Colonic mucosa (tissue), 4 donors: ENCODE measurements at regions not wholly inside any gene's neighbourhood (a gene's known extent, or its start where the extent isn't known, plus 50 kb on each side); places are given as distances from the start of the nearest gene placed in this dataset.

Source experiments
- DNase-seq: peaks from one replicate; pipeline ENCODE4 v3.0.0-alpha.2; 2020
- H3K27ac ChIP-seq: fragments of 200-600 bp; one replicate; pipeline ENCODE4 v1.8.0; 2021
- H3K27me3 ChIP-seq: fragments of 200-600 bp; one replicate; pipeline ENCODE4 v1.8.0; 2021
- H3K36me3 ChIP-seq: fragments of 200-600 bp; one replicate; pipeline ENCODE4 v1.8.0; 2021
- H3K4me1 ChIP-seq: fragments of 200-600 bp; one replicate; pipeline ENCODE4 v1.8.0; 2021; ENCODE audit warnings: mild to moderate bottlenecking
- H3K4me3 ChIP-seq: fragments of 200-600 bp; one replicate; pipeline ENCODE4 v1.8.0; 2021
- H3K9ac ChIP-seq, 2 donors: one replicate each; pipeline ENCODE4 v1.7.0; 2013; ENCODE audit warnings: control low read depth in 2 of 2, low read depth in 2 of 2, low read length in 2 of 2
- H3K9me3 ChIP-seq: fragments of 200-600 bp; one replicate; pipeline ENCODE4 v1.8.0; 2021
- intact Hi-C: fragments of 100-400 bp; cut with DNase I; formaldehyde crosslinking; loops from one replicate; pipeline ENCODE4 v1.14.1; 2022
- TF ChIP-seq, protein P1 (sequence below): fragments of 200-600 bp; IDR thresholded peaks from one replicate; pipeline ENCODE4 v1.8.0; 2022; ENCODE audit warnings: antibody characterized with exemption, mild to moderate bottlenecking
- donor health status: healthy.
- donor health status: DM: no; HTN: no; CAD: no.
- donor health status: DM: no; HTN: no; CAD: no.

DNA sequence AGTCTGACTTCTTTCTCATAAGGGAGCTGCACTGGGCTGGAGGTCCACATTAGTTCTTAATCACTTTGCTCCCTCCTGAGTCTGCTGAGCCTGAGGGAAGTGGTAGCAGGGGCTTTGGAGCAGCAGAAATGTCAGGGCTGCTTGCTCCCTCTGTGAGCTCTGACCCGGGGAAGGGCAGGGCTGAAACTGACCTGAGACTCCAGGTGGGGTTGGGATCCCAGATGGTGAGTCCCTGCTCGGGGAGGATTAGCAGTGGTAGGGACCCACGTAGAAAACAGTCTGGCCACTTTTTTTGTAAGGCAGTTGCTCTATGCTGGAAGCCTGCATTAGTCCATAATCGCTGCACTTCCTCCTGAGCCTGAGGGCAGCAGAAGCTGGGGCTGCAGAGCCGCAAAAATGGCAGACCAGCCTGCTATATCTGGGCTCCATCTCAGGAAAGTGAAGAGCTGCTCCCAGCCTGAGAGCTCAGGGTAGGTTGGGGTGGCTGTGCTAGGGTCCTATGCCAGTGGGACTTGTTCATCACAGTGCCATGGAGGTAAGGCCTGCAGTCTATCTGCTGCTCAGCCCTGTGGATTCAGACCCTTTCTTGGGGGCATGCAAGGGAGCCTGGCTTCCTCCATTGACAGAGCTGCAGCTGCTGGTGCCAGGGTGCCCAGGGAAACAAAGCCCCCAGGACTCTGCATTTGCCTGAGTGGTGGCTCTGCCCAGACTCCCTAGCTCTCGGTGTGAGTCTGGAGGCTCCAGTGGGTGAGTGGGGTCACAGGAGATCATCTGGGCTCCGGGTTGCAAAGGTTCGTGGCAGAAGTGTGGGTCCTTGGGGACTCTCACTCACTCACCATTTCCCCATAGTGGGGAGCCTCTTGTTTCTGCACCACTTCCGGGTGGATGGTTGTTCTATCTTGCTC is 854.3 kb downstream of the LUZP2 start:
- Histone ChIP-seq H3K4me1 (no peaks in the 10 kb centered on the region), H3K27me3 (no peaks in the 10 kb centered on the region), H3K9ac (no peak overlapping the region), H3K36me3 (no peaks in the 10 kb centered on the region), H3K4me3 (no peak overlapping the region), H3K27ac (no peak overlapping the region), H3K9me3 (no peaks in the 10 kb centered on the region)
- TF ChIP-seq, protein P1, sequence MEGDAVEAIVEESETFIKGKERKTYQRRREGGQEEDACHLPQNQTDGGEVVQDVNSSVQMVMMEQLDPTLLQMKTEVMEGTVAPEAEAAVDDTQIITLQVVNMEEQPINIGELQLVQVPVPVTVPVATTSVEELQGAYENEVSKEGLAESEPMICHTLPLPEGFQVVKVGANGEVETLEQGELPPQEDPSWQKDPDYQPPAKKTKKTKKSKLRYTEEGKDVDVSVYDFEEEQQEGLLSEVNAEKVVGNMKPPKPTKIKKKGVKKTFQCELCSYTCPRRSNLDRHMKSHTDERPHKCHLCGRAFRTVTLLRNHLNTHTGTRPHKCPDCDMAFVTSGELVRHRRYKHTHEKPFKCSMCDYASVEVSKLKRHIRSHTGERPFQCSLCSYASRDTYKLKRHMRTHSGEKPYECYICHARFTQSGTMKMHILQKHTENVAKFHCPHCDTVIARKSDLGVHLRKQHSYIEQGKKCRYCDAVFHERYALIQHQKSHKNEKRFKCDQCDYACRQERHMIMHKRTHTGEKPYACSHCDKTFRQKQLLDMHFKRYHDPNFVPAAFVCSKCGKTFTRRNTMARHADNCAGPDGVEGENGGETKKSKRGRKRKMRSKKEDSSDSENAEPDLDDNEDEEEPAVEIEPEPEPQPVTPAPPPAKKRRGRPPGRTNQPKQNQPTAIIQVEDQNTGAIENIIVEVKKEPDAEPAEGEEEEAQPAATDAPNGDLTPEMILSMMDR = no peak
- no peak for DNase-seq
- intact Hi-C loops = no loop called here

DNA sequence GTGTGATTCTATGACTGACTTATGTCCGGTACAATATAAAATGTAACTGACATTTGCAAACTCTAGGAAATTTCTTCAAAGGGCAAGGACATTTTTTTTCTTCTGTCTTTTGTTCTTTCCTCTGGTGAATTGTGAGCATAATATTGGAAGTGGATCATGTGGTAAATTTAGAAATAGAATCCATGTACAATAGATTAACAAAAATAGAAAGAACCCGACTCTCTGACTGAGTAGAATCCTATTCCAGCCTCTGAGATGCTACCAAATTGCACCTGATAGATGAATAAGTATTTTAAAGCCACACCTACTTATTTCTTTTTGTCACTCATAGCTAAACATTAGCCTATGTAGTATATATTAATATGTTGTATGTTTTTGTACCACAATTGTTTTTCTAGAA is 860.3 kb downstream of the LUZP2 start:
- intact Hi-C loops = no loop called here
- no peak overlapping the region for H3K9ac ChIP-seq
- no peaks in the 10 kb centered on the region for H3K36me3 ChIP-seq
- TF ChIP-seq, protein P1 = no peak
- no peaks in the 10 kb centered on the region for H3K27me3 ChIP-seq
- H3K4me1 ChIP-seq = no peaks in the 10 kb centered on the region
- H3K27ac ChIP-seq = no peak overlapping the region
- H3K9me3 ChIP-seq = no peaks in the 10 kb centered on the region
- no peak for DNase-seq
- no peak overlapping the region for H3K4me3 ChIP-seq

DNA sequence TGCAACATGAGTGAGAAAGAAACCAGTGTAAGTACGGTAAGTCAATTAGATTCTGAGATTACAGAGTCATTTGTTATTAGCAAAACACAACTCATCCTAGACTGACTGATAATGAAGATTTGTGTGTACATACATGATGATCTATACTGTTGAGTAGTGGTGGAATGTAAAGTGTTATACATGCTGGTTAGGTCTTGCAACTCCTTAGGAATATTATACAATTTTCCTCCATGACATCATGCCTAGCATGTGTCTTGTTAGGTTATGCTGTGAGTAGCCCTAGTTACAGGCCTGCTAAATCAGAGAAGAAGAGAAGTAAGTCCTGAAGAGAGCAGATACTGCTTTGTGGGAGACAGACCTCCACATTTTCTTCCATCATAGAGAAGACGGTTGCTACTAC is 880.6 kb downstream of the LUZP2 start:
- no peak for DNase-seq
- no peaks in the 10 kb centered on the region for H3K27me3 ChIP-seq
- intact Hi-C loops = no loop called here

DNA sequence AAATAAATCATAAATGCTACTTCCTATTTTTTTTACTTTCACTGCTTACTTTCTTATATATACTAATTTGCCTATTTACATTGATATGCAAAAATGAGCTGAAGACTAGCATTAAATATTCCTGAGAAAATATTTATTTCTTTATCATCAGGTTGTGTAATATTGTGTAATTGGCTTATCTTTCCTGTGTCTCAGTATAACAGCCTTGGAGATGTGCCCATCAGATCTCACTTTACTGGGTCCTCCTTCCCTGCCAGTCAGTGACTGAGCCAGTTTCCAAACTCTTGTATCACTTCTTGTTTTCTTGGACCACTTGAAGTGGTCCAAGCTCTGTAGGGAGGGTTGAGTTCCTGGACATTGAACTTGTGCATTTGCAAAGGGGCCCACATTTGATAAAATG is 900.0 kb downstream of the LUZP2 start:
- H3K36me3 ChIP-seq = no peaks in the 10 kb centered on the region

More for the DNA sequence above, 880.6 kb downstream of the LUZP2 start:
- Histone ChIP-seq H3K4me3 (no peak overlapping the region), H3K36me3 (no peaks in the 10 kb centered on the region), H3K4me1 (no peaks in the 10 kb centered on the region), H3K9me3 (no peaks in the 10 kb centered on the region), H3K9ac (no peak overlapping the region), H3K27ac (no peak overlapping the region)
- TF ChIP-seq, protein P1 = no peak

DNA sequence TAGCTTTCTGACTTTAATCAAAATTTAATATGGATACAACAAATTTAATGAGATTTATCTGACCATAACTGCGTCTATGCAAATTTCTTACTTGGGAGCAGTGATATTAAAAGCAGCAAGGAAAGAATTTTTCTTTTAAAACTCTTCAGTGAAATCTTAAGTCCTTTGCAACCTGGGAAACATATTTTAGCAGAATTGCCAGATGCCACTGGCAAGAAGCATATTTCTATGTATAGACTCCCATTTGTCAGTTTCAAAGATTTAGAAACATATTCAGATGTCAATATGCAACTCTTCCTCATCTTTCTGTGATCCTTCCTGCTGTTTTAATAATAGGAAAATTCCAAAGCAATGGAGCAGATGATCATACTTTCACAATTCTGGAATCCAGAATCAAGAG is 911.3 kb downstream of the LUZP2 start:
- Histone ChIP-seq H3K27me3 (no peaks in the 10 kb centered on the region), H3K27ac (no peak overlapping the region), H3K36me3 (no peaks in the 10 kb centered on the region), H3K4me3 (no peak overlapping the region), H3K9ac (no peak overlapping the region), H3K9me3 (no peaks in the 10 kb centered on the region), H3K4me1 (no peaks in the 10 kb centered on the region)
- DNase-seq = no peak
- intact Hi-C loops = no loop called here
- TF ChIP-seq, protein P1 = no peak

More for the DNA sequence above, 900.0 kb downstream of the LUZP2 start:
- no peaks in the 10 kb centered on the region for H3K27me3 ChIP-seq
- no peak for DNase-seq
- no peaks in the 10 kb centered on the region for H3K4me1 ChIP-seq
- no peak overlapping the region for H3K27ac ChIP-seq
- H3K4me3 ChIP-seq = no peak overlapping the region
- intact Hi-C loops = no loop called here
- H3K9ac ChIP-seq = no peak overlapping the region
- TF ChIP-seq, protein P1 = no peak
- H3K9me3 ChIP-seq = no peaks in the 10 kb centered on the region
